ENCODE measurements at regions not wholly inside any gene's neighbourhood (a gene's known extent, or its start where the extent isn't known, plus 50 kb on each side); places are given as distances from the start of the nearest gene placed in this dataset.

GRCh38 chr13:62433660-62434059 lies 1018.0 kb upstream of the PCDH20 start (continued):
- TF ChIP-seq ZNF423 (CRISPR knock-in tag; IDR thresholded peaks at IDR 0.05) = no peak
- no peak for TF ChIP-seq ZNF317 (CRISPR knock-in tag; IDR thresholded peaks at IDR 0.05; ENCODE audit: borderline replicate concordance, low read depth)
- no peak for TF ChIP-seq SMAD4 (CRISPR knock-in tag; IDR thresholded peaks at IDR 0.05)
- no peak for TF ChIP-seq USF2 (CRISPR knock-in tag; IDR thresholded peaks at IDR 0.05)
- TF ChIP-seq SP1 (CRISPR knock-in tag; conservative IDR thresholded peaks at IDR 0.05) = no peak
- TF ChIP-seq ELF4 (CRISPR knock-in tag; IDR thresholded peaks at IDR 0.05; ENCODE audit: low read depth) = no peak
- no peak for TF ChIP-seq NFYB (CRISPR knock-in tag; conservative IDR thresholded peaks at IDR 0.05; ENCODE audit: low read depth)
- no peak for TF ChIP-seq ERG (CRISPR knock-in tag; IDR thresholded peaks at IDR 0.05)
- TF ChIP-seq ZNF281 (CRISPR knock-in tag; IDR thresholded peaks at IDR 0.05) = no peak
- TF ChIP-seq CTCF (IDR thresholded peaks at IDR 0.05) = no peak
- TF ChIP-seq PREB (CRISPR knock-in tag; IDR thresholded peaks at IDR 0.05; ENCODE audit: borderline replicate concordance) = no peak
- no peak for TF ChIP-seq TCF7 (CRISPR knock-in tag; IDR thresholded peaks at IDR 0.05; ENCODE audit: low read depth)

- POLR2A ChIA-PET = no interaction called here
- DNase-seq (ENCODE audit: low spot score) = no peak
- CTCF ChIA-PET = no interaction called here
- TF ChIP-seq E2F5 (CRISPR knock-in tag; IDR thresholded peaks at IDR 0.05) = no peak
- no peak for TF ChIP-seq GTF2I (CRISPR knock-in tag; conservative IDR thresholded peaks at IDR 0.05)
- no peak for TF ChIP-seq ZNF281 (CRISPR knock-in tag; IDR thresholded peaks at IDR 0.05)
- TF ChIP-seq CREM (CRISPR knock-in tag; IDR thresholded peaks at IDR 0.05) = no peak
- no peak for TF ChIP-seq ZMAT4 (CRISPR knock-in tag; IDR thresholded peaks at IDR 0.05)
- TF ChIP-seq AFF4 (CRISPR knock-in tag; IDR thresholded peaks at IDR 0.05; ENCODE audit: borderline replicate concordance) = no peak
- TF ChIP-seq FOXJ3 (CRISPR knock-in tag; IDR thresholded peaks at IDR 0.05; ENCODE audit: borderline replicate concordance) = no peak
Observed at GRCh38 chr13:62432906-62433305, 1017.3 kb upstream of the PCDH20 start.

More at GRCh38 chr13:62432906-62433305, 1017.3 kb upstream of the PCDH20 start:
- H3K27me3 Mint-ChIP-seq (ENCODE audit: low read depth) = no peaks in the 10 kb centered on the region
- ATAC-seq = peak; percentile 67
- peaks cover 7% of the 10 kb centered on the region for H3K4me1 Mint-ChIP-seq
- H3K27ac Mint-ChIP-seq = no peak overlapping the region
- H3K4me3 Mint-ChIP-seq = no peak overlapping the region
- no peaks in the 10 kb centered on the region for H3K36me3 Mint-ChIP-seq
- no peaks in the 10 kb centered on the region for H3K9me3 Mint-ChIP-seq
